SW480 (cell line): ENCODE measurements at regions not wholly inside any gene's neighbourhood (a gene's known extent, or its start where the extent isn't known, plus 50 kb on each side); places are given as distances from the start of the nearest gene placed in this dataset.
A peak's percentile ranks its signal among the peaks of the same experiment; 100 is the strongest.

ENCODE experiments used
- DNase-seq: peaks from one replicate; pipeline ENCODE4 v3.0.0-alpha.2; 2016; ENCODE audit warnings: low spot score

DNA sequence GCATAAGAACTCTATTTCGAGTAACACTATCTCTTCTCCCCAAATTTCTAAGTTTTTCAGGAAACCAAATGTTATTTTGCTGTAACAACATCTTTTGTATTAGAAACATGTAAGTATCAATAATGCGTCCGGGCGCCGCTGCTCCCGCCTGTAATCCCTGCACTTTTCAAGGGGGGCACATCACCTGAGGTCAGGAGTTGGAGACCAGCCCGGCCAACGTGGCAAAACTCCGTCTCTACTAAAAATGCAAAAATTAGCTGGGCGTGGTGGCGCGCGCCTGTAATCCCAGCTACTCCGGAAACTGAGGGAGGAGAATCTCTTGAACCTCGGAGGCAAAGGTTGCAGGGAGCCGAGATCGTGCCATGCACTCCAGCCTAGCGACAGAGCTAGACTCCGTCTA lies 881.1 kb upstream of the NUDT12 start:
- no peak for DNase-seq

DNA sequence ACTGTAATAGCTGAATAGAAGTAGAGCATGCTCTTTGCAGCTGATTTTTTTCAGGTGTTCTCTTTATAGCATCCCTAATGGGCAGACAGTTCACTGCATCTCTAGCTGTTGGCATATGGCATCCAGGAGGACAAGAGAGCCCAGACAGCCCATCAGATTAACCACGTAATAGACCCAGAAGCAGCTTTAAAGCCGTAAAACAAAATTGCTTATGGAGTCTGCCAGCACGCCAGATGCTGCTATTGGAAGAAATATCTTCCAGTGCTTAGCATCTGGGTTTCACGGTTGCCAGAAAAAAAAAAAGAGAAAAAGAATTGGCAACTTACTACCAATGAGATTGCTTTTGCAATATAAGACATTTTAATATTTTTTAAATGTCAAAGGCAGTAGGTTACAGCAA lies 869.4 kb upstream of the NUDT12 start:
- no peak for DNase-seq

DNA sequence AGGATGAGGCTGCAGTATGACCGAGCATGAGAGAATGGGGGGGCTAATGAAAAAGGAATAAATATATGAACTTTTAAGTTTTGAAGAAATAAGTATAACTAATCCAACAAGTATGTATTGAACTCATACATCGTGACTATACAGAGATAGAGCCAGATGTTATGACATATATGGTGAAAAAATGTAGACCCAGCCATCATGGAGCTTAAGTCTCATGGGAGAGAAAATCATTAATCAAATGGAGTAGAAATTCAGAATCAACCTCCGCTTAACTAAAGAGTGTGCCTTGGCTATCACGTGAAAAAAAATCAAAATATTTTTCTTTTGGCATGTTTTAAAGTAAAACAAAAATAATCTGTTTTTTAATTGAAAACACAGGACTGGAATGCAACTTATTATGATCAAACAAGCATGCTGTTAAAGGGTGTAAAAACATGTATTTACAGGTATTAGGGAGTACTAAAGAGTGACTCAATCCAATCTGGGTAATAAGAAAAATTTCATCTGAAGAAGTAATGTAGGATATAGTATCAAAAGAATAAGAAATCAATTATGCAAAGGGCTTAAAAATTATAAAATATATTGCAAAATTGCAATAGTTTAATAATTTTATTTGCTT lies 868.5 kb upstream of the NUDT12 start:
- no peak for DNase-seq

GRCh38 chr5:104429911-104430310 lies 867.3 kb upstream of the NUDT12 start:
- DNase-seq: no peak

DNA sequence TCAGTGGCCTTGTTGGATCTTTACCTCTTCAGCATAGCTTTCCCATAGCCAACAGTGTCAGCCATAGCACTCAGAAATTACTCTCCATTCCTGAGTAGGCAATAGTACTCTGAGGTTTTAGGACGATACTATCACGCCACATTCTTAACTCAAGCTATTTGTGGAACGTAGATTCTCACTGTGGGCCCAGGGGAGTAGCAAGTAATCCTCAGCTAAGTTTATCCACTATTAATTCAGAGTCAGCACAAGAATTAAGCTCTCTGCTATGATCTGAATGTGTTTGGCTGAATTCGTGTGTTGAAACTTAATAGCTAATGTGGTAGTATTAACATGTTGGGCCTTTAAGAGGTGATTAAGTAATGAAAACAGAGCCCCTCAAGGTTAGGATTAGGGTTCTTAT lies 858.8 kb upstream of the NUDT12 start:
- no peak for DNase-seq

GRCh38 chr5:104418056-104418455 lies 855.5 kb upstream of the NUDT12 start:
- DNase-seq: no peak

DNA sequence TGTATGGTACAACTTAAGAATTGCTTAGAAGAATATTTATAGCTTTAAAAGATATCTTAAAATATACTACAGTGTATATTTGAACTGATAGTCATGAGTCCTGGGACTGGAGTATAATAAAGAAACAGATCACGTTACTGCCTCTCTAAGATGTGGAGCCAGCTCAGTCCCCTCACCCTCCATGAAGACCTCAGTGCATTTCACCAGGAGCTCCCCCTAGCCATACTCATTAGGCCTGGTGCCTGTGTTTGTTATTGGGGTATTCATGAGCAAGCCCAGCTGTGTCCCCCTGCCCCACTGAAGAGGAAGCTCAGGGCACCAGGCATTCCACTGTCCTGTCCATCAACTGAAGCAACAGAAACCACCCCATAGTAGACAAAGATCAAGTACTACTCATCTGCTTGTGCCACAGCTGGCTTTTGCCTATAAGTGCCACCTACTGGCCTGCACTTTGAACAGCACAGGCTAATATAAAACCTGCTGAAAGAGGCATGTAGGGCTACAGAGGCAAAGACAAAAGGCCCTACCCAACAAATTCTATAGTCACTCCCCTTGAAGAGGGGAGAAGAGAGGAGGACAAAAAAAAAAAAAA lies 850.2 kb upstream of the NUDT12 start:
- peak; percentile 38 for DNase-seq

GRCh38 chr5:104400941-104401340 lies 838.4 kb upstream of the NUDT12 start:
- DNase-seq: no peak

- no peak for DNase-seq
Measured at GRCh38 chr5:104385906-104386305, 823.3 kb upstream of the NUDT12 start.

- DNase-seq: no peak
Measured at GRCh38 chr5:104375345-104375744, 812.8 kb upstream of the NUDT12 start.

DNA sequence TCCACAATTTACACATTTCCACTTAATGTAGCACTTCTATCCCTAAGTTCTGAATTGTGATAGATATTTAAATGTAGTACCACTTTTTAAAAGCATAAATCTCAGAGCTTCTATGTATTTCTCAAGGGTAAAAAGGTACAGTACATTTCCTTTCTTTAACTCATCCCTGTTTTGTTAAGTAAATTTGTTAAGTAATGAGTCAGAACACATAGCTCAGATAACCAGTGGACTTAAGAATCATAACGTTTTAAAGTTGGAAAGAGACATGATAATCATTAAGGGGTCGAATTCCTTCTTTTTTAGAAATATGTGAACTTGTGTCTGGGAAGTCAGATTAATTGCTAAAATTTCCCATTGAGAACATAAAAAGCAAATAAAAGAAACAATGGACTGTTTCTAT lies 810.2 kb upstream of the NUDT12 start:
- DNase-seq: no peak

DNA sequence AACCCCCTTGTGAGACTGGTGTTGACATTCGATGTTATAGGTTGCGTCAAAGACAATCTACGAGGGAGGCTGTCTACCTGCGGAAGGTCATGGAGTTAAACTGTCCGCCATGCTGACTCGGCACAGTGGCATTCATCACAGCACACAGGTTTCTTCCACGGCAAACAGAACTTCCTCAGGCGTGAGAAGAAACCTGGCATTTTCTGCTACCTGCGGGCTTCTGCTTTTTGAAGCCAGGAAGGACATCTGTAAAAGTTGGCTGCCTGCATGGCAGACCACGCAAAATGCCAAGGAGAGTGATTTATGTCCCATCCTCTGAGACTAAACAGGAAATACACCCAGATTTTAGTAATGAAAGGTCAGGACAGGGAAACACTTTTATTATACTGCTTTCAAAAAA lies 809.8 kb upstream of the NUDT12 start:
- DNase-seq: no peak

GRCh38 chr5:104370523-104370922 lies 807.9 kb upstream of the NUDT12 start:
- no peak for DNase-seq

GRCh38 chr5:104367978-104368377 lies 805.4 kb upstream of the NUDT12 start:
- DNase-seq: no peak

DNA sequence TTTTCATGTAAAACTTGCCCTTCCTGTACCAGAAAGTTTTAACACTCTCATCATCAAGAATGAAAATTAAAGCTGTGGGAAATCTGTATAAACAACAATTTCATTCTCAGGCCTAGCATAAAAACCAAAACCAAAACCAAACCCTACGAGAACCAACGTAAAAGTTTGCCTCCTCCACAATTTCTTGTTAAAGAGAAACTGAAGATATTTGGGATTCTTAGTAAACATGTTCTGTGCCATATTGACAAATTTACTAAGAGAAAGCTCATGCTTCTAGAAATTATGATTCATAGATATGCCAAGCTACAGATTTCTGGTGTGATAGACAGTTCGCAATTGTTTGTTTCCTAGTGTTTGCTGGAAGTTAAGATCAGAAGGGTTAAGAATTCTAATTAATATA lies 801.0 kb upstream of the NUDT12 start:
- no peak for DNase-seq

DNA sequence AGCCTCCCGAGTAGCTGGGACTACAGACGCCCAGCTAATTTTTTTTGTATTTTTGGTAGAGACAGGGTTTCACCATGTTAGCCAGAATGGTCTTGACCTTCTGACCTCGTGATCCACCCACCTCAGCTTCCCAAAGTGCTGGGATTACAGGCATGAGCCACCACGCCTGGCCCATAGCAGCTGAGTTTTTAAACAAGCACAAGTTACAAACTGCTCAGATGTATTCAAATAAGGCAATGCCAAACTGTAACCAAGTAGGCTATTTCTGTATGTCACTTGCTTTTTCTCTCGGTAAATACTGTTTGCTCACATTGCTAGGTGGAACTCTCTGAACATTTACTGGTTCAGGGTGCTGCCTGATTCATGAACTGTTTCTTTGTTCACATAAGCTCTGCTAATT lies 799.3 kb upstream of the NUDT12 start:
- DNase-seq: no peak

DNA sequence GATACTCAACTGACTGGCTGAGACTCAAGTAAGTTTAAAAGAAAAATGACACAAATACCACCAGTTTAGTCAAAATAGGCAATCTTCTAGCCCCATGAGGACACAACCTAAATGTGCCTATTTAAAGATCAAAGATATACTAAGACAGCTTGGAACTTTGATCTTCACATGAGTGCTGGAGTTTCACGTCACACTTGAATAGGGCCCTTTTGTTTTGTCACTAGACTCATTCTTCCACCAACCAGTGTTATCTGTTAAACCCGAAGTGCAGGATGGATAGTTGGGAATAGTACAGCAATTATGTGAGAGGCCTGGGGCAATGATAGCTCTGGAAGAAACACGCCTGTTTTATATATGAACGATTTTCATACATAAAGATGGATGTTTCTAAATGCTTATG lies 792.8 kb upstream of the NUDT12 start:
- DNase-seq: peak; percentile 85

GRCh38 chr5:104353371-104353770 lies 790.8 kb upstream of the NUDT12 start:
- DNase-seq: peak; percentile 27

DNA sequence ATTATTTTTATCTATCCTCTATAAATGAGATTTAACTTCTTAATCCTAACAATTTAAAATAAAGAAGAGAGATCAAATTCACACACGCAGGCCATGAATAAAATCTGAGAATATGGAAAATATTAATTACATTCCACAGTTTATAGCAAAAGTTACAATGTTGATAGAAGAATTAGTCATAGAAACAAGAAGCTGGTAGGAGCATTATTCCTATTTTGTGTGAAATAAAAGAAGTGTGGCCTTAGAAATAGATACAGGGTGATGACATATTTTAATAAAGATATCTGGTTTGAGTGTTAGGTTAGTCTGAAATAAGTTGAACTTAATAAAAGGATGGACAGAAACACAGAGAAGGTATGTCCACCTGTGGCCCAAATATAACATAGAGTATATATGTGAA lies 790.4 kb upstream of the NUDT12 start:
- no peak for DNase-seq

- DNase-seq: peak; percentile 37
Measured at GRCh38 chr5:104347119-104347708, 784.6 kb upstream of the NUDT12 start.

GRCh38 chr5:104345222-104346016 lies 782.8 kb upstream of the NUDT12 start:
- no peak for DNase-seq

DNA sequence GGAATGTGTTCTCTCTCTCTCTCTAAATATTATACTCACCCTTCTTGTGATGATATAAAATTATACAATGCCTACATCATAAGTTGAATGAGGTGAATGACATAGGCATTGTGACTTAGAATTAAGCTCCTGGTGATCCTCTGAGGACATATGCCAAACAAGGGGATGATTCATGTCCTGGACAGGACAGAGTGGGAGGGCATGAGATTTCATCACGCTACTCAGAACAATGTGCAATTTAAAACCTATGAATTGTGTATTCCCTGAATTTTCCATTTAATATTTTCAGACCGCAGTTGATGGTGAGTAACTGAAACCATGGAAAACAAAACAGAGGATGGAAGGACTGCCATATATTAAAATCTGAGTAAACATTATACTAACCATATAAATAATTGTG lies 782.2 kb upstream of the NUDT12 start:
- no peak for DNase-seq

DNA sequence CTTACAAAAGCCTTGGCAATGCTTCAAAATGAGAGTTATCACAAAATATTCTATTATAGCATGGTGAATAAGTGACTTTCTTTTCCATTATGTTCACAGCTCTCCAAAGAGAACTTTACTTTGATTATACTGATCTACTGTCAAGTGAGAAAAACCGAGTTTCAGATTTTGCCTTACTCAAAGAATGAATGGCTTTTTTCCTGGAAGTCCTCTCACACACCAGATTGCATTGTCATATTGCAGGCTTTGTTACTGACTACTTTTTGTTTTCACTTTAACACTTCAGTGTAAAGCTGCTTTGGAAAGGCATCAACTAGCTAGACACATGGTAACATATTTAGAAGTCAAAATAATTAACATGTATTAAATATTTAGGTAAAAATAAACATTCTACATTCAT lies 765.2 kb upstream of the NUDT12 start:
- no peak for DNase-seq
